Vagina (tissue), 2 donors: ENCODE measurements at regions not wholly inside any gene's neighbourhood (a gene's known extent, or its start where the extent isn't known, plus 50 kb on each side); places are given as distances from the start of the nearest gene placed in this dataset.

Experiments used
- DNase-seq, 2 donors: peaks; one replicate each; pipeline ENCODE4 v3.0.0-alpha.2; 2017; ENCODE audit errors: extremely low spot score in 2 of 2
- H3K27ac ChIP-seq: fragments of 200-600 bp; sonication (generic); one replicate; pipeline ENCODE4 v1.5.1; 2019
- H3K27me3 ChIP-seq: fragments of 200-600 bp; sonication (generic); one replicate; pipeline ENCODE4 v1.5.1; 2019
- H3K36me3 ChIP-seq, 2 donors: fragments of 200-600 bp; sonication (generic); one replicate each; pipeline ENCODE4 v1.5.1; 2017 to 2019
- H3K4me1 ChIP-seq: fragments of 200-600 bp; sonication (generic); one replicate; pipeline ENCODE4 v1.5.1; 2019
- H3K4me3 ChIP-seq, 2 donors: fragments of 200-600 bp; sonication (generic); 1 replicate in 1 of 2; 2 replicates in 1 of 2; pipeline ENCODE4 v1.5.1; 2016 to 2019
- H3K9me3 ChIP-seq: fragments of 200-600 bp; sonication (generic); one replicate; pipeline ENCODE4 v1.5.1; 2019
- POLR2A ChIP-seq, 2 donors: fragments of 450-650 bp; IDR thresholded peaks; one replicate each; pipeline ENCODE4 v1.6.1; 2017; ENCODE audit warnings: antibody characterized with exemption in 2 of 2, mild to moderate bottlenecking in 2 of 2, moderate library complexity in 2 of 2
- POLR2AphosphoS5 ChIP-seq, 2 donors: sonication (generic); formaldehyde crosslinking; IDR thresholded peaks; one replicate each; pipeline ENCODE4 v1.9.0; 2017; ENCODE audit warnings: antibody characterized with exemption in 2 of 2, mild to moderate bottlenecking in 2 of 2, low read depth in 1 of 2; ENCODE audit not compliant: insufficient read depth in 1 of 2
- intact Hi-C: fragments of 100-400 bp; cut with DNase I; formaldehyde crosslinking; loops from one replicate; pipeline ENCODE4 v1.15.1; 2023
- TF ChIP-seq, protein P1 (sequence below), 3 experiments: fragments of 450-650 bp in 2 of 3; fragments of 200-600 bp in 1 of 3; sonication (generic) in 1 of 3; IDR thresholded peaks; one replicate each; pipeline ENCODE4 v1.5.1; 2017 to 2019; ENCODE audit warnings: antibody characterized with exemption in 3 of 3, mild to moderate bottlenecking in 2 of 3, moderate library complexity in 2 of 3

DNA sequence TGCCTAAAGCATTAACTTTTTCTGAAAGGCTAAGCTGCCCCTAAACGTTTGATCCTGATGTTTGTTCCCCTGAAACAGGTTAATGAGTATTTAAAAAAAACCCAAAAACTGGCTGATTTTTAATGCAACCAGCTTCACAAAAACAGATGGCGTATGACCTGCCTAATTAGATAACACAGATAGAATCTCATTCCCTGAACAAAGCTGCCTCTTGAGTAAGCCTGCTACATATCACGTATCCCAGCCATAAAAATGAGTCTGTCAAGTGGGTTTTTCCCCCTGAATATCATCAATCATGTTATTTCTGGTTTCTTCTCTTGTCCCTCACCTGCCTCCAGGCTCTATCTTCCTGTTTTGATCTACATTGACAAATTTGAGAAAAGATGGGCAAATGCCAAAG lies 154.2 kb upstream of the FAM9B start:
- no peak for DNase-seq
- Histone ChIP-seq H3K27me3 (no peaks in the 10 kb centered on the region), H3K36me3 (no peaks in the 10 kb centered on the region), H3K9me3 (no peaks in the 10 kb centered on the region), H3K4me3 (no peak overlapping the region), H3K4me1 (no peaks in the 10 kb centered on the region), H3K27ac (no peak overlapping the region)
- TF ChIP-seq POLR2AphosphoS5 (IDR thresholded peaks at IDR 0.05; ENCODE audit: insufficient read depth in 1 of 2, low read depth in 1 of 2) (no peak), POLR2A (IDR thresholded peaks at IDR 0.05) (no peak)
- TF ChIP-seq, protein P1, sequence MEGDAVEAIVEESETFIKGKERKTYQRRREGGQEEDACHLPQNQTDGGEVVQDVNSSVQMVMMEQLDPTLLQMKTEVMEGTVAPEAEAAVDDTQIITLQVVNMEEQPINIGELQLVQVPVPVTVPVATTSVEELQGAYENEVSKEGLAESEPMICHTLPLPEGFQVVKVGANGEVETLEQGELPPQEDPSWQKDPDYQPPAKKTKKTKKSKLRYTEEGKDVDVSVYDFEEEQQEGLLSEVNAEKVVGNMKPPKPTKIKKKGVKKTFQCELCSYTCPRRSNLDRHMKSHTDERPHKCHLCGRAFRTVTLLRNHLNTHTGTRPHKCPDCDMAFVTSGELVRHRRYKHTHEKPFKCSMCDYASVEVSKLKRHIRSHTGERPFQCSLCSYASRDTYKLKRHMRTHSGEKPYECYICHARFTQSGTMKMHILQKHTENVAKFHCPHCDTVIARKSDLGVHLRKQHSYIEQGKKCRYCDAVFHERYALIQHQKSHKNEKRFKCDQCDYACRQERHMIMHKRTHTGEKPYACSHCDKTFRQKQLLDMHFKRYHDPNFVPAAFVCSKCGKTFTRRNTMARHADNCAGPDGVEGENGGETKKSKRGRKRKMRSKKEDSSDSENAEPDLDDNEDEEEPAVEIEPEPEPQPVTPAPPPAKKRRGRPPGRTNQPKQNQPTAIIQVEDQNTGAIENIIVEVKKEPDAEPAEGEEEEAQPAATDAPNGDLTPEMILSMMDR (IDR thresholded peaks at IDR 0.05): no peak
- intact Hi-C loops: no loop called here

DNA sequence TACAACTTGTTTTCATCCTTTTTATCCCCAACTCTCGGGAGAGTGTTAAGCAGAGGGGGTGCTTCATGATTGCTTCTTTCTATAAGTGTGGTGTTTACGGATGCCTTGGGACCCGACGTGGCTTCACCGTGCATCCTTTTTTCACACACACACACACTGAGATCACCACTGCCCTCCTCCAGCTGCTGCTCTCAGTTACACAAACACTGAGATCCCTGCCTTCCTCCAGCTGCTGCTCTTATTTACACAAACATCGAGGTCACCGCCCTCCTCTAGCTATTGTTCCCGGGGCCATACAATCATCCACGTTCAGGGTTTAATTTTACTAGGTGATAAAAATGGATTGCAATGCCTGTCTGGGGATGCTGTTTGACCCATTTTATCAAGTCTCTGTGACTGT lies 155.4 kb upstream of the FAM9B start:
- no peak for DNase-seq
- no peaks in the 10 kb centered on the region for H3K27me3 ChIP-seq

DNA sequence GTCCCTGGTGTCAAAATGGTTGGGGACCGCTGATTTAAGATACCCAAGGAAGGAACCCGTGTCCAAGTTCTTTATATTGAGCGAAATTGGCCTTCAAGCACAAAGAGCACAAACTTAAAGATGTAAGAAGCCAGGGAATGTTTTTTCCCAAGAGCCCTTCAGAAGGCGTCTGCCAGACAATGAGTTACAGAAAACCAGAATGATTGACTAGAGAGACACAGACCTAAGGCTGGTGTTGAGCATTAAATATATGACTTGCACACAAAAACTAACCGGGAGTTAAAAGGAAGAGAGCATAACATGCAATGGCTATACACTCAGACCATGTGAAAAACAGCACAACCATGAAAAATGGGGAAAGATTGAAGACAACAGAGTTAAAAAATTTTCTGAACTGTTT lies 157.5 kb upstream of the FAM9B start:
- TF ChIP-seq POLR2A (IDR thresholded peaks at IDR 0.05) (no peak), POLR2AphosphoS5 (IDR thresholded peaks at IDR 0.05; ENCODE audit: insufficient read depth in 1 of 2, low read depth in 1 of 2) (no peak)
- TF ChIP-seq, protein P1 (IDR thresholded peaks at IDR 0.05): no peak
- Histone ChIP-seq H3K36me3 (no peaks in the 10 kb centered on the region), H3K27ac (no peak overlapping the region), H3K9me3 (no peaks in the 10 kb centered on the region), H3K27me3 (no peaks in the 10 kb centered on the region), H3K4me1 (no peaks in the 10 kb centered on the region), H3K4me3 (no peak overlapping the region)
- DNase-seq: no peak
- intact Hi-C loops: no loop called here

More for the DNA sequence above, 155.4 kb upstream of the FAM9B start:
- Histone ChIP-seq H3K4me3 (no peak overlapping the region), H3K36me3 (no peaks in the 10 kb centered on the region), H3K9me3 (no peaks in the 10 kb centered on the region), H3K4me1 (no peaks in the 10 kb centered on the region), H3K27ac (no peak overlapping the region)
- TF ChIP-seq, protein P1 (IDR thresholded peaks at IDR 0.05): no peak
- TF ChIP-seq POLR2A (IDR thresholded peaks at IDR 0.05): no peak
- TF ChIP-seq POLR2AphosphoS5 (IDR thresholded peaks at IDR 0.05; ENCODE audit: insufficient read depth in 1 of 2, low read depth in 1 of 2): no peak
- intact Hi-C loops: no loop called here

DNA sequence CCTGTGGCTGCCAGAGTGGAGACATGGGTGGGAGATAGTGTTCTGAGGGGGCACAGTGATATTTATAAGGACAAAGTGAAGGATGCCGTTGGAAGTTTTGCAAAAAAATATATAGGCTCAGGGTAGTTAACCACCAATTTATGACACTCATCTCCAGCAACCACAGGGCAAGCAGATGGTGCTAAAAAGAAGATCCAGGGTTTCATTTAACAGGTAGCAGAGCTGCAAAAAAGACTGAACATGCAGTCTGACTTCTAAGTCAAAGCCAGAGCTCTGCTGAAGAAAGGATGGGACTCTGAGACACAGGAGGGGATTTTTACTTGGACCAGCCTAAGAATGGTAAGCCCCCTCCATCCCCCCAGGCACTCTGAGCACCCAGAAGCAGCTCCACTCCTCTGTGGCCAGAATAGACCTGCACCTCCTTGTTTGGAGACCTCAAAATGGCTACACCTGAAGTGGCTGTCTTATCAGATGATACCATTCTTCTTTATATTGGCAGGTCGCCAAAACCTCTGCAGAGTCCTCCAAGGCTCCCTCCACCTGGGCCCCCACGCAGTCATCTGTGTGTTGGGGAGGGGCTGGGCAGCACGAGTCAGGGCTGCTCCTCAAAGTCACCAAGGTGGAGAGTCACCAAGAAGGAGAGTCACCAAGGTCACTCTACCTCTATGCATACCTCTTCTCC lies 161.4 kb upstream of the FAM9B start:
- TF ChIP-seq POLR2A (IDR thresholded peaks at IDR 0.05): no peak
- TF ChIP-seq POLR2AphosphoS5 (IDR thresholded peaks at IDR 0.05; ENCODE audit: insufficient read depth in 1 of 2, low read depth in 1 of 2): no peak
- TF ChIP-seq, protein P1 (IDR thresholded peaks at IDR 0.05): no peak
- Histone ChIP-seq H3K9me3 (no peaks in the 10 kb centered on the region), H3K27me3 (no peaks in the 10 kb centered on the region), H3K4me3 (no peak overlapping the region), H3K4me1 (no peaks in the 10 kb centered on the region), H3K27ac (no peak overlapping the region), H3K36me3 (no peaks in the 10 kb centered on the region)
- intact Hi-C loops: no loop called here
- DNase-seq: no peak

DNA sequence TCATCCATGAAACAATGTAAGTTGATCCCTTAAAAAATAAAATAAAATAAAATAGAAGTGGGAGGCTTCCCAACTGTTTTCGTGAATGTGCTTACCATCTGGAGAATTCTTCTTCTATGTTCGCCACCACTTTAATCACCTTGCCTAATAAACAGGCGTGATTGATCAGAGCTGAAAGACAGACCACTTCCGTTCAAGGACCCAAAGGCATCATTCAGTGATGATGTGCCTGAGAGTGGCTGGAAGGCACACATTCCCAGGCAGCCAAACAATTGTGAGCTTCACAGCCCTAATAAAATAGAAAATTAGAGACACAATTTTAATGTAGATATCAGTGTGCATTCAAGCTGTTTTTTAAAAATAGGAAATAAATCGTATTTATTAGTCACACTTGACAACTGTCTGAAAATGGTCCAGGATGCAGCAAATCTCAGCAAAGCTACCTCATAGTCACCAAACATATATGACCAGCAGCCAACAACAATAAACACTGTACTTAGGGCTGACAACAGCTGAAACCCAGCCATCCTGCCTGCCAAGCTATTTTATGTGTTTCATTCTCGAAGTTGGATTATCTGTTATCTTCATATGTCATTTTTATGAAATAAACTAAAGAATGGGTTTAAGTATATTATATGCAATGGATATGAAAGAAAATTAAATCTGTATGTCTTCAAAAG lies 163.2 kb upstream of the FAM9B start:
- intact Hi-C loops: no loop called here
- H3K4me3 ChIP-seq: no peak overlapping the region
- DNase-seq: no peak
- no peaks in the 10 kb centered on the region for H3K27me3 ChIP-seq
- no peaks in the 10 kb centered on the region for H3K9me3 ChIP-seq
- no peak for TF ChIP-seq POLR2AphosphoS5 (IDR thresholded peaks at IDR 0.05; ENCODE audit: insufficient read depth in 1 of 2, low read depth in 1 of 2)
- TF ChIP-seq, protein P1 (IDR thresholded peaks at IDR 0.05): no peak
- TF ChIP-seq POLR2A (IDR thresholded peaks at IDR 0.05): no peak
- no peaks in the 10 kb centered on the region for H3K36me3 ChIP-seq
- H3K4me1 ChIP-seq: no peaks in the 10 kb centered on the region
- H3K27ac ChIP-seq: no peak overlapping the region
